Activated T-helper 9 cell treated with anti-CD3 and anti-CD28 coated beads, Interleukin-2, amount 50 U/mL, for 16 hours (primary cell): ENCODE measurements at regions not wholly inside any gene's neighbourhood (a gene's known extent, or its start where the extent isn't known, plus 50 kb on each side); places are given as distances from the start of the nearest gene placed in this dataset.
"Not testable (repeated sequence)": the region's sequence is repeated elsewhere in the genome, so short reads cannot be mapped to it uniquely, and the experiment has no call there.

Experiments
- DNase-seq: peaks from one replicate; pipeline ENCODE4 v3.0.0-alpha.2; 2020; ENCODE audit warnings: low read depth

- DNase-seq, result no peak
Measured at GRCh38 chr1:199791495-199791894, 236.0 kb upstream of the NR5A2 start.

- DNase-seq, result no peak
Measured at GRCh38 chr1:199792874-199793273, 234.6 kb upstream of the NR5A2 start.

- DNase-seq, result no peak
Measured at GRCh38 chr1:199794105-199794863, 233.2 kb upstream of the NR5A2 start.

GRCh38 chr1:199799116-199799515 is 228.4 kb upstream of the NR5A2 start:
- DNase-seq, result no peak

GRCh38 chr1:199804526-199804925 is 223.0 kb upstream of the NR5A2 start:
- DNase-seq, result no peak

GRCh38 chr1:199808110-199808870 is 219.2 kb upstream of the NR5A2 start:
- DNase-seq, result no peak

DNA sequence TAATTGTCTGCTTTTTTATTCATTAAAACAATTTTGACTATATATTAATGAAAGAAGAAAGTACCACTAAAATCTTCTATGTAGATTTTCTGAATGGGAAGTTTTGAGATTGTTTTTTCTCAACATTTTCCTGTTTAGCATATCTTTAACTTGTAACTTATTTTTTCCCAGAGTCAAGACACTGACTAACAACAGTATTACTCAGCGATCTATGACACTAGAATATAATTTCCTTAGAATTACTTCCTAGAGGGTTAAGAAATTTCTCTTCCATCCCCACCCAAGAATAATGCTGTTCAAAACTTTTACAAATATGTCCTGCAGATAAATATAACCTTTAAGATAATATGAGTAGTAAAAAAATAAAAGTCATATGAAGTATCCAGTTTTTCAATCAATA is 218.2 kb upstream of the NR5A2 start:
- DNase-seq, result no peak

GRCh38 chr1:199811163-199811562 is 216.3 kb upstream of the NR5A2 start:
- no peak for DNase-seq

DNA sequence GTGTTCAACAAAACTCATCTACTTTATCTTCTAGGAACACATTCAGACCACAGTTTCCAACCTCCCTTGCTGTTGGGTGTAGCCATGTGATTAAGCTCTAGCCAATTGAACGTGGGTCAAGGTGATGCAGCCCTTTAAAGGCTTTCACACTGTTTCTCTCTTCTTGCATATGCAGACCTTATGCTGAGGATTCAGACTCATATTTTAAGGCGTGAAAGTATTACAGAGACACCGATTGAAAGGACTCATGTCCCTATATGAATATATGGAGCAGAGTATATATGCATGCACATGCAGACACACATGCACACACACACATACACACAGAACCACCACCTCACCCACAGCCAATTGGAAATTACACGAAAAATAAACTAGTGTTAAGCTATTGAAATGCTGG is 214.3 kb upstream of the NR5A2 start:
- DNase-seq, result no peak

DNA sequence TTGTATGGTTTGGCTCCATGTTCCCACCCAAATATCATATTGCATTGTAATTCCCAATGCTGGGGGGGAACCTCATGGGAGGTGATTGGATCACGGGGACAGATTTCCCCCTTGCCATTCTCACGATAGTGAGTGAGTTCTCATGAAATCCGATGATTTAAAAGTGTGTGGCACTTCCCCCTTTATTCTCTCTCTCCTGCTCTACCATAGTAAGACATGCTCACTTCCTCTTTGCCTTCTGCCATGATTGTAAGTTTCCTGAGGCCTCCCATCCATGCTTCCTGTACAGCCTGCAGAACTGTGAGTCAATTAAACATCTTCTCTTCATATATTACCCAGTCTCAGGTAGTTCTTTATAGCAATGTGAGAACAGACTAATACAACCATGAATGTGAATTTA is 211.6 kb upstream of the NR5A2 start:
- DNase-seq, result no peak

GRCh38 chr1:199817266-199817665 is 210.2 kb upstream of the NR5A2 start:
- no peak for DNase-seq

GRCh38 chr1:199821029-199821779 is 206.3 kb upstream of the NR5A2 start:
- no peak for DNase-seq

GRCh38 chr1:199832451-199832850 is 195.1 kb upstream of the NR5A2 start:
- DNase-seq, result no peak

DNA sequence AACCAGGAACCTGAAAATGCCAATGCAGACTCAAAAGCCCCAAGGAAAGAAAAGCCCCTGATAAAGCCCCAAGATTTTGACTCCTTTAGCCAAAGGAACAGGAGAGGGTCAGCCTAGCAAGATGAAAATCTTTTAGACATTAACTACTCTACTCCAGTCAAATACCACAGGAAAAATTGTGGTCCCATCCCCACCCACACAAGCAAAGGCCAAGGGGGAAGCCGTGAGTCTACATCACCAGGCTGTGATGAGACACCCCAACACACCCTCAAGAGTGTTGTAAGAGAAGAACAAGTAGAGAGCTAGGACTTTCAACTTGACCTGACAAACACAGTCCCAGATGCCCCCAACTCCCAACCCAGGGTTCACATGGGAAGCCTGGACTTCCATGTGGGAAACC is 192.8 kb upstream of the NR5A2 start:
- no peak for DNase-seq

- DNase-seq, result no peak
Measured at GRCh38 chr1:199836430-199836829, 191.1 kb upstream of the NR5A2 start.

- DNase-seq, result no peak
Measured at GRCh38 chr1:199837321-199837720, 190.2 kb upstream of the NR5A2 start.

DNA sequence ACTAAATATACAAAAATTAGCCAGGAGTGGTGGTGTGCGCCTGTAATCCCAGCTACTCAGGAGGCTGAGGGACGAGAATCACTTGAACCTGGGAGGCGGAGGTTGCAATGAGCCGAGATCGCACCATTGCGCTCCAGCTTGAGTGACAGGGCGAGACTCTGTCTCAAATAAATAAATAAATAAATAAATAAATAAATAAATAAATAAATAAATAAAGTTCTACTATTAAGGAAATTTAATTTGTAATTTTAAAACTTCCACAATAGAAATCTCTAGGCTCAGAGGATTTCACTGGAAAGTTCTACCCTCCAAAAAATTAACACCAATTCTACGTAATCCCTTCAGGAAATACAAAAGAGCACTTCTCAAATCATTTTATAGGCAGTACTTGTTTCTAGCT is 187.9 kb upstream of the NR5A2 start:
- not testable (repeated sequence) for DNase-seq

GRCh38 chr1:199843096-199843495 is 184.4 kb upstream of the NR5A2 start:
- DNase-seq, result not testable (repeated sequence)

DNA sequence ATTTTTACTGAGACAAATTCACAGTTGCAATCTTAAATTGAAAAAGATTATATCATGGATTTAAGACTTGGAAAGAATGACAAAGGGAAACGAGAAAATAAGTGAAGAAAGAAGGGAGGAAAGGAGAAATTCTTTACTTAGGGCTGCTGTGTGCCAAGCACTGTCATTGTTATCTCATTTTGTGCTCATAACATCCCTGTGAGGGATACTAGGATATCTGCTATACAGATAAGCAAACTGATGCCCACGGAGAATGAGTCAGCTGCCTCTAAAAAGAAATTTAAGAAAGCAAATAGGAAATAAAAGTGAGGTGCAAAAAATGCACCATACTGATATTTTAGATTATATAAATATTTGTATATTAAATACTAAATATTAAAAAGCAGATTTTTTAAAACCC is 183.6 kb upstream of the NR5A2 start:
- DNase-seq, result no peak

GRCh38 chr1:199847021-199847420 is 180.5 kb upstream of the NR5A2 start:
- no peak for DNase-seq

DNA sequence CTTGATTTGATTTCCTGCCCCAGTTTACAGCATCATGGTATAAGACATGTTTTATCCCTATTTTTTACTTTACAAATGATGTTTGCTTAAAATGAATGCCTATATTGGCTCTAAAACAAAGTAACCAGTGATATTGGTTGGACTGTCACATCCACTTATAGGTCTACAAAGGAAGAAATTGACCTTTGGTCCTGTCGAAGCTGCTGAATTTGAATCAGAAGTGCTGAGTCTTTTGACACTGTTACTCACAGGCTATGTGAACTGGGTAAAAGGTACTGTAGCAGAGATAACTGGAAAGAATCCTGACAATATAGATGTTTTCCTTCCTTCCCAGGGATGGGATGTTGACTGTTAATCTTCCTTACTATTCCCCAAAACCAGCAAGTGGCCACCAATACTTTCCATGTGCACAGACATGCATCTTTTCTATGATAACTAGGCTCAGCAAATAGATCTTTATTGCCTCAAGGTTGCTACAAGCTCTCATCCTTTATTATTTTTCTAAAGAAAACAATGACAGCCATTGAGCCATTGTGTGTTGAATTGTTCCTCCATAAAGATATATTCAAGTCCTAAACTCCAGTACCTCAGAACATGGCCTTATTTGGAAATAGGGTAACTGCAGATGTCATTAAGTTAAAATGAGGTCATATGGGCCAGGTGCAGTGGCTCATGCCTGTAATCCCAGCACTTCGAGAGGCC is 175.9 kb upstream of the NR5A2 start:
- no peak for DNase-seq

GRCh38 chr1:199854686-199855321 is 172.7 kb upstream of the NR5A2 start:
- DNase-seq, result no peak
